ENCODE measurements at regions not wholly inside any gene's neighbourhood (a gene's known extent, or its start where the extent isn't known, plus 50 kb on each side); places are given as distances from the start of the nearest gene placed in this dataset.

- 83% methylated on average over 3 of the region's 3 CpGs for WGBS
- no peak for TF ChIP-seq FOXA2 (IDR thresholded peaks at IDR 0.05)
- no peak for TF ChIP-seq JUND (IDR thresholded peaks at IDR 0.05)
- TF ChIP-seq HNF4A (conservative IDR thresholded peaks at IDR 0.05) = no peak
- no peak for TF ChIP-seq RAD21 (IDR thresholded peaks at IDR 0.05)
- TF ChIP-seq GABPA (IDR thresholded peaks at IDR 0.05 in 1 of 2, conservative IDR thresholded peaks at IDR 0.05 in 1 of 2) = no peak
- no peak for TF ChIP-seq REST (IDR thresholded peaks at IDR 0.05)
- H3K27me3 ChIP-seq (ENCODE audit: control insufficient read depth in 4 of 4, insufficient read depth in 4 of 4, low read length in 3 of 4) = peaks cover 0 to 7% (median 0%) of the 10 kb centered on the region in 4 donors
- no peak overlapping the region for H3K9ac ChIP-seq (ENCODE audit: low read depth in 1 of 2, low read length in 2 of 2)
- no peaks in the 10 kb centered on the region for H3K36me3 ChIP-seq (ENCODE audit: control insufficient read depth in 4 of 4, insufficient read depth in 3 of 4, low read depth in 1 of 4, low read length in 3 of 4)
- H3K4me3 ChIP-seq (ENCODE audit: low read depth in 1 of 3, low read length in 3 of 3) = no peak overlapping the region
- H3K9me3 ChIP-seq (ENCODE audit: control insufficient read depth in 4 of 4, low read length in 3 of 4) = no peaks in the 10 kb centered on the region
- no peak overlapping the region for H3K27ac ChIP-seq (ENCODE audit: low read depth in 1 of 2, low read length in 2 of 2)
- no peak for DNase-seq (ENCODE audit: low spot score)
- no peaks in the 10 kb centered on the region for H3K4me1 ChIP-seq (ENCODE audit: control insufficient read depth in 4 of 4, insufficient read depth in 4 of 4, low read length in 3 of 4)
Measured at GRCh38 chr9:88784960-88785359, 206.3 kb upstream of the S1PR3 start.

GRCh38 chr9:88786291-88787079, 204.8 kb upstream of the S1PR3 start:
- 54% methylated on average over 12 of the region's 12 CpGs for WGBS
- Histone ChIP-seq H3K4me3 (ENCODE audit: low read depth in 1 of 3, low read length in 3 of 3) (no peak overlapping the region), H3K9ac (ENCODE audit: low read depth in 1 of 2, low read length in 2 of 2) (no peak overlapping the region), H3K9me3 (ENCODE audit: control insufficient read depth in 4 of 4, low read length in 3 of 4) (no peaks in the 10 kb centered on the region), H3K36me3 (ENCODE audit: control insufficient read depth in 4 of 4, insufficient read depth in 3 of 4, low read depth in 1 of 4, low read length in 3 of 4) (no peaks in the 10 kb centered on the region), H3K4me1 (ENCODE audit: control insufficient read depth in 4 of 4, insufficient read depth in 4 of 4, low read length in 3 of 4) (no peaks in the 10 kb centered on the region), H3K27ac (ENCODE audit: low read depth in 1 of 2, low read length in 2 of 2) (no peak overlapping the region), H3K27me3 (ENCODE audit: control insufficient read depth in 4 of 4, insufficient read depth in 4 of 4, low read length in 3 of 4) (peaks cover 0 to 7% (median 0%) of the 10 kb centered on the region in 4 donors)
- DNase-seq (ENCODE audit: low spot score) = no peak
- no peak for TF ChIP-seq HNF4G (IDR thresholded peaks at IDR 0.05)
- TF ChIP-seq SP1 (IDR thresholded peaks at IDR 0.05) = no peak
- TF ChIP-seq RAD21 (IDR thresholded peaks at IDR 0.05) = no peak
- TF ChIP-seq NR2F2 (IDR thresholded peaks at IDR 0.05) = no peak
- no peak for TF ChIP-seq HNF4A (conservative IDR thresholded peaks at IDR 0.05)
- no peak for TF ChIP-seq JUND (IDR thresholded peaks at IDR 0.05)
- no peak for TF ChIP-seq FOXA1 (IDR thresholded peaks at IDR 0.05)
- no peak for TF ChIP-seq ZBTB33 (IDR thresholded peaks at IDR 0.05)
- TF ChIP-seq MAX (IDR thresholded peaks at IDR 0.05) = no peak
- TF ChIP-seq YY1 (IDR thresholded peaks at IDR 0.05) = no peak
- TF ChIP-seq RXRA (IDR thresholded peaks at IDR 0.05) = no peak
- TF ChIP-seq REST (IDR thresholded peaks at IDR 0.05) = no peak
- TF ChIP-seq FOXA2 (IDR thresholded peaks at IDR 0.05) = no peak
- no peak for TF ChIP-seq CTCF (IDR thresholded peaks at IDR 0.05; ENCODE audit: low read depth, low read length, missing input control)
- no peak for TF ChIP-seq ATF3 (IDR thresholded peaks at IDR 0.05)
- TF ChIP-seq TAF1 (conservative IDR thresholded peaks at IDR 0.05) = no peak
- no peak for TF ChIP-seq GABPA (IDR thresholded peaks at IDR 0.05 in 1 of 2, conservative IDR thresholded peaks at IDR 0.05 in 1 of 2)
- no peak for TF ChIP-seq EGR1 (IDR thresholded peaks at IDR 0.05; ENCODE audit: low read depth in 2 of 2)

All from liver (tissue), 8 donors.